Left lung (tissue), 4 donors: ENCODE measurements at regions not wholly inside any gene's neighbourhood (a gene's known extent, or its start where the extent isn't known, plus 50 kb on each side); places are given as distances from the start of the nearest gene placed in this dataset.

Experiments used
- ATAC-seq: fragments of 200-7000 bp; cut with Tn5 transposase; one replicate; pipeline ENCODE4 v1.9.1; 2020; ENCODE audit warnings: moderate library complexity
- DNase-seq, 4 donors: peaks; one replicate each; pipeline ENCODE4 v3.0.0-alpha.2; 2013 to 2020
- H3K27ac ChIP-seq, 2 donors: fragments of 200-600 bp; sonication (generic) in 1 of 2; one replicate each; pipeline versions ENCODE4 v1.5.0 to v1.8.0; 2020 to 2021
- H3K27me3 ChIP-seq, 2 donors: fragments of 200-600 bp; sonication (generic) in 1 of 2; one replicate each; pipeline versions ENCODE4 v1.5.0 to v1.8.0; 2020 to 2021
- H3K36me3 ChIP-seq, 2 donors: fragments of 200-600 bp; sonication (generic) in 1 of 2; one replicate each; pipeline versions ENCODE4 v1.5.0 to v1.8.0; 2020 to 2021
- H3K4me1 ChIP-seq, 2 donors: fragments of 200-600 bp; one replicate each; pipeline ENCODE4 v1.8.0; 2021
- H3K4me3 ChIP-seq, 2 donors: fragments of 200-600 bp; sonication (generic) in 1 of 2; one replicate each; pipeline versions ENCODE4 v1.5.0 to v1.8.0; 2020 to 2021; ENCODE audit warnings: mild to moderate bottlenecking in 1 of 2
- H3K9me3 ChIP-seq, 2 donors: fragments of 200-600 bp; sonication (generic) in 1 of 2; one replicate each; pipeline versions ENCODE4 v1.5.0 to v1.8.0; 2020 to 2021
- intact Hi-C, 2 donors: fragments of 100-400 bp; cut with DNase I; formaldehyde crosslinking; loops; one replicate each; pipeline versions ENCODE4 v1.11.2 to v1.14.2; 2022
- TF ChIP-seq, protein P1 (sequence below), 2 donors: fragments of 200-600 bp; sonication (generic) in 1 of 2; IDR thresholded peaks; one replicate each; pipeline versions ENCODE4 v1.5.0 to v1.8.0; 2021; ENCODE audit warnings: antibody characterized with exemption in 2 of 2
- donor health status: DM: no; HTN: yes; CAD: no.
- donor health status: DM: no; HTN: no; CAD: no.

DNA sequence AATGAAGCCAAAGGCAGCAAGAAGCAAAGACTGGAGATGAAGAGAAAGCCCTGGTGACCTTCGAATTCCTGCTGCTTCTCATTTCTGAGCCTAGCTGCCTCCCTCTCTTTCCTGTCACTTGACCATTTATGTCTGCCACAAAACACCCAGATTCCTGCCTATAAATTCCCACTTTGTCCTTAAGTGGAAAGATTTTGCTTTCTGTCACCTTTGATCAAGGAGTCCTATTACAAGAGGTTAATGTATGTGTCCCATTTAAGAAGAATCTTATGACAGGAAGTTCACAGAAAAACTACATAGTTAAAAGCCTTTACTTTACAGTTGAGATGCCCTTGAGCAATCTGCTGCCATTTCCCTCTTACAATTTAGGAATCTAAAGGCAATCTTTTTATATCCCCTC is 155.7 kb downstream of the GALC start:
- no peak overlapping the region for H3K27ac ChIP-seq
- H3K9me3 ChIP-seq, result no peaks in the 10 kb centered on the region
- no peak for ATAC-seq
- no peaks in the 10 kb centered on the region for H3K36me3 ChIP-seq
- TF ChIP-seq, protein P1, sequence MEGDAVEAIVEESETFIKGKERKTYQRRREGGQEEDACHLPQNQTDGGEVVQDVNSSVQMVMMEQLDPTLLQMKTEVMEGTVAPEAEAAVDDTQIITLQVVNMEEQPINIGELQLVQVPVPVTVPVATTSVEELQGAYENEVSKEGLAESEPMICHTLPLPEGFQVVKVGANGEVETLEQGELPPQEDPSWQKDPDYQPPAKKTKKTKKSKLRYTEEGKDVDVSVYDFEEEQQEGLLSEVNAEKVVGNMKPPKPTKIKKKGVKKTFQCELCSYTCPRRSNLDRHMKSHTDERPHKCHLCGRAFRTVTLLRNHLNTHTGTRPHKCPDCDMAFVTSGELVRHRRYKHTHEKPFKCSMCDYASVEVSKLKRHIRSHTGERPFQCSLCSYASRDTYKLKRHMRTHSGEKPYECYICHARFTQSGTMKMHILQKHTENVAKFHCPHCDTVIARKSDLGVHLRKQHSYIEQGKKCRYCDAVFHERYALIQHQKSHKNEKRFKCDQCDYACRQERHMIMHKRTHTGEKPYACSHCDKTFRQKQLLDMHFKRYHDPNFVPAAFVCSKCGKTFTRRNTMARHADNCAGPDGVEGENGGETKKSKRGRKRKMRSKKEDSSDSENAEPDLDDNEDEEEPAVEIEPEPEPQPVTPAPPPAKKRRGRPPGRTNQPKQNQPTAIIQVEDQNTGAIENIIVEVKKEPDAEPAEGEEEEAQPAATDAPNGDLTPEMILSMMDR (IDR thresholded peaks at IDR 0.05), result no peak
- H3K4me3 ChIP-seq, result no peak overlapping the region
- no peaks in the 10 kb centered on the region for H3K27me3 ChIP-seq
- H3K4me1 ChIP-seq, result no peaks in the 10 kb centered on the region
- intact Hi-C loops, result no loop called here
- DNase-seq, result no peak

DNA sequence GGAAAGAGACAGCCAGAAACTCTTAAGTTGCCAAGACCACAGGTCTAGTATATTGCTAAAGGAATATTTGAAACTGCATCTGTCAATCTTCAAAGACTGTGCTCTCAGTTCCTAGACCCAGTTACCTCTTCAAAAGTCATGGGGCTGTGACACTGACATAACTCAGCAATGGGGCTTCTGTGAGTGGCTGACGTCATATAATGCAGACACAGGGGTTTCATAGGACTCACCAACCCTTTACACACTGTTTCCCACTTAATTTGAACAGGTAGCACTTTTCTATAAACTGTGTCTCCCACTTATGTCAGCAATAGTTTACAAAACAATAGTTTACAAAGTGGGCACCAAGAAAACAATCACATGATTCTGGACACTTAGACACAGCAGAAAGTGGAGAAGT is 158.4 kb downstream of the GALC start:
- no peak for ATAC-seq
- TF ChIP-seq, protein P1 (IDR thresholded peaks at IDR 0.05), result no peak
- intact Hi-C loops, result no loop called here

DNA sequence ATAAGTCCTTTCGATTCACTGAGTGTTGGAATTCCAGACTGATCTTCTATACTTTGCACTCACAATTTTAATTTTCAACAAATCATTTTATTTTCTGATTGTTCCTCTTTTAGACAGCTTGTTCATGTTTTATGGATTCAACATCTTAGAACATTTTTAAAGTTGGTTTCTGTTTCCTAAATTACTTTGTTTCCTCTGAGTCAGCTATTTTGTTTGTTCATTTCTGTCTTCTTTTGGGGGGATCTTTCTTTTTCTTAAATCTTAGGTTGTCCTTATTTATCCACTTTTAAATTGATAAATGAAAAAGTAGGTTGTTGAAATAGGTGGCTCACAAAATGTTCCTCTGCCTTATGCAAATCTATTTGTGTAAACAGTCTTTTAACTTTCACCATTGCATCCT is 160.0 kb downstream of the GALC start:
- H3K4me1 ChIP-seq, result no peaks in the 10 kb centered on the region
- TF ChIP-seq, protein P1 (IDR thresholded peaks at IDR 0.05), result no peak
- H3K9me3 ChIP-seq, result no peaks in the 10 kb centered on the region
- intact Hi-C loops, result no loop called here
- no peaks in the 10 kb centered on the region for H3K27me3 ChIP-seq
- ATAC-seq (no peak), DNase-seq (no peak)
- no peak overlapping the region for H3K27ac ChIP-seq
- no peak overlapping the region for H3K4me3 ChIP-seq
- H3K36me3 ChIP-seq, result no peaks in the 10 kb centered on the region

More for the DNA sequence above, 158.4 kb downstream of the GALC start:
- H3K9me3 ChIP-seq, result no peaks in the 10 kb centered on the region
- no peaks in the 10 kb centered on the region for H3K36me3 ChIP-seq
- no peak for DNase-seq
- H3K4me3 ChIP-seq, result no peak overlapping the region
- H3K27me3 ChIP-seq, result no peaks in the 10 kb centered on the region
- H3K27ac ChIP-seq, result no peak overlapping the region
- H3K4me1 ChIP-seq, result no peaks in the 10 kb centered on the region

DNA sequence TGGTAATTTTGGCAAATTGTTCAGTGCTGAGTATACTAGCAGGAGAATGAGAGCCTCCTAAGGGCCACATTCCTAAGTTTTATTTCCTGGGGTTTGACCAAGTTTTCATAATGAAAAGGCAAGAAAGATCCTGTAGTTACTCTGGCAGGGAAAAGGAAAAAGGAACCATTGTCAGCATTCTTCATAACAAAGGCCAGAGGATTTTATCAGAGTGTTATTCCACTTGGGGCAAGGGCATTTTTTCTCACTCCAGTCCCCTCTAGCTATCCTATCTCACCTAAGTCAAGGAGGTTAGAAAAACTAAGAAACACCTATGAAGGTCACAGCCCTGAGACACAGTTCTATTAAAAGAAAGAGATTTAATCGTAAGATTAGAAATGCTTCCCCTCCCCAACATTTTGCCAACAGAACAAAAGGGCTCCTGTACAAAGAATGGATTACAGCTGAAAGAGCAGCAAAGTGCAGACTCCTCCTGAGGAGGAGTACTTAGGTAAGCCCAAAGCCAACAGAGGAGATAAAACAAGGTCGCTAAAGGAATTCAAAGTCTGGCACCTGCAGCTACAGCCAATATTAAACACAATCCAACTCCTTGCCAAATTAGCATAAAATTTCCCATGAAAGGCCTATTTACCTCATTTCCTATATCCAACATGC is 162.4 kb downstream of the GALC start:
- intact Hi-C loops, result no loop called here
- DNase-seq, result no peak

DNA sequence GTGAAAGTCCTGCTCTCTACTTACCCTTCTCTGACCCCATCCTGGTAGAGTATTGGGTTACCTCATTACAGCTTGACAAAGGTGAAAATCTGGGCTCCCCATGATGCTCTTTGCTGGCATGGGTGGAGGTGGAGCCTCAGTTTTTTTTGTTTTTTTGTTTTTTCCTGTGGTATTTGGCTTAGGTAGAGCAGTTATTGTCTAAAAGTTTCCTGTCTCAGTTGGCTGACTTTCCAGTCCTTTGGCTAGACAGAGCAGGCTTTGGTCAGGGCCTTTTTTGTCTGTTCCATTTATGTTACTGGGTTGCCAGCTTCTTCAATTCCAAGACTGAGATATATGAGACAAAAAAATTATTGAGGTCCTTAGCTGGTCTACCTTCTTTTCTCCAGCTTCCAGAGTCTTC is 163.4 kb downstream of the GALC start:
- no peak overlapping the region for H3K27ac ChIP-seq
- H3K27me3 ChIP-seq, result no peaks in the 10 kb centered on the region
- ATAC-seq, result no peak
- no peaks in the 10 kb centered on the region for H3K36me3 ChIP-seq
- no peaks in the 10 kb centered on the region for H3K4me1 ChIP-seq
- intact Hi-C loops, result no loop called here
- no peaks in the 10 kb centered on the region for H3K9me3 ChIP-seq
- no peak overlapping the region for H3K4me3 ChIP-seq
- no peak for DNase-seq
- TF ChIP-seq, protein P1 (IDR thresholded peaks at IDR 0.05), result no peak

More for the DNA sequence above, 162.4 kb downstream of the GALC start:
- Histone ChIP-seq H3K27ac (no peak overlapping the region), H3K4me3 (no peak overlapping the region), H3K9me3 (no peaks in the 10 kb centered on the region), H3K36me3 (no peaks in the 10 kb centered on the region), H3K27me3 (no peaks in the 10 kb centered on the region), H3K4me1 (no peaks in the 10 kb centered on the region)
- no peak for ATAC-seq
- TF ChIP-seq, protein P1 (IDR thresholded peaks at IDR 0.05), result no peak
